ENCODE measurements at regions not wholly inside any gene's neighbourhood (a gene's known extent, or its start where the extent isn't known, plus 50 kb on each side); places are given as distances from the start of the nearest gene placed in this dataset.
"Not testable (repeated sequence)": the region's sequence is repeated elsewhere in the genome, so short reads cannot be mapped to it uniquely, and the experiment has no call there.

GRCh38 chr4:183818591-183818990 is 86.5 kb upstream of the STOX2 start:
- TF ChIP-seq EZH2phosphoT487 (IDR thresholded peaks at IDR 0.05; ENCODE audit: insufficient read depth, low read depth); EZH2 (IDR thresholded peaks at IDR 0.05; ENCODE audit: insufficient read depth, poor library complexity, severe bottlenecking): not testable (repeated sequence)

Measured in GM23248 (cell line).